NCI-H1105 (cell line): ENCODE measurements at regions not wholly inside any gene's neighbourhood (a gene's known extent, or its start where the extent isn't known, plus 50 kb on each side); places are given as distances from the start of the nearest gene placed in this dataset.
"Not testable (repeated sequence)": the region's sequence is repeated elsewhere in the genome, so short reads cannot be mapped to it uniquely, and the experiment has no call there.

Source experiments
- DNase-seq: peaks from one replicate; lab custom pipeline; 2025; lab: John Stamatoyannopoulos, UW

DNA sequence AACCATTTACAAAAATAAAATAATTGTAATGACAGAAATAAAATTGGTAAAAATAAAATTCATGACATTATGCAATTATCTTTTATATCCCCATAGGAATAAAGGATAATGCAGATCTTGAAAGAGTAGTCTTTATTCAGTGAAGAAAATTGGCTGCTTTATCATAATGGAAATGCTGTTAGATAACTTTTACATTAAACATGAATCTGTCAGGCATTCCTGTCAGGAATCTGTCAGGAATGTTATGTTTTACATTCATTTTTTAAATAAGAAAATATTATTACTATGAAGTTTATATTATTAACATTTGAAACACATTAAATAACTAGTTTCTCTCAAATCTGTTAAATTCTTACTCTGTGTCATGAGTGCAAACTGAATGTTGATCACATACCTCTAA lies 1024.7 kb upstream of the TMEFF2 start:
- DNase-seq, result no peak

GRCh38 chr2:193201583-193201982 lies 1006.9 kb upstream of the TMEFF2 start:
- no peak for DNase-seq

- no peak for DNase-seq
These were observed 1004.6 kb upstream of the TMEFF2 start for GRCh38 chr2:193199322-193199721.

DNA sequence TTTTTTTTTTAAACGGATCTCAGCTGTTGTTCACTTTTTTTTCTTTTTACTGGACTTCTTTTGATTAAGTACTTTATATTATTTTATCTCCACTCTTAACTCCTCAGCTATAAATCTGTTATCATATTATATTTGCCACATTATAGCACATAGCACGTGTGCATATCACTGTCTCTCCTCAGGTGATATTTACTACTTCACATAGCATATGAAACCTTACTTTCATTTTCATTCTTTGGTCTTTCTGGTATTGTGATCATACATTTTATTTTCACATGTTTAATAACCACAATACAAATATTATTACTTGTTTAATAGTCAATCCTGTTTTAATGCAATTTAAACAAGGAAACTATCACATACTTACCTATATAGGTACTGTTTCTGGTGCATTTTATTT lies 993.1 kb upstream of the TMEFF2 start:
- DNase-seq, result no peak

DNA sequence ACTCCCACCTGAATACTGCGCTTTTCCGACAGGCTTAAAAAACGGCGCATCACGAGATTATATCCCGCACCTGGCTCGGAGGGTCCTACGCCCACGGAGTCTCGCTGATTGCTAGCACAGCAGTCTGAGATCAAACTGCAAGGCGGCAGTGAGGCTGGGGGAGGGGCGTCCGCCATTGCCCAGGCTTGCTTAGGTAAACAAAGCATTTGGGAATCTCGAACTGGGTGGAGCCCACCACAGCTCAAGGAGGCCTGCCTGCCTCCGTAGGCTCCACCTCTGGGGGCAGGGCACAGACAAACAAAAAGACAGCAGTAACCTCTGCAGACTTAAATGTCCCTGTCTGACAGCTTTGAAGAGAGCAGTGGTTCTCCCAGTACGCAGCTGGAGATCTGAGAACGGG lies 976.2 kb upstream of the TMEFF2 start:
- DNase-seq, result not testable (repeated sequence)

DNA sequence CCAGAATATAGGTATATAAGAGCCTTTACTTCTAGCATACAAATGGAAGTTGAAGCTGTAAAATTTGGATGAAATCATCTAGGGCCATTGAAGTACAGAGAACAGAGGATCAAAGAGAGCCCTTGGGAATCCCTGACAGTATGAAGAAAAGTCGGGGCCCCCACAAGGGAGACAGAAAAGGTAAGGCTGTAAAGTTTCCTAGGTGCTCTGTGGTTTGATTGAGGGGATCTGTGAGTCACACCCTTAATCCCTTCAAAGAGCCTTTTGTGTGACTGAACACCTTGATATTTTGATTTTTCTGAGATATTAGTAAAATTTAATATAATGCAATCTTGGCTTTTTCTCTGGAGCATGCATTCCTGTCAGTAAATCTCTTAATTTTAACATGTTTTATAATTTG lies 961.7 kb upstream of the TMEFF2 start:
- no peak for DNase-seq

- no peak for DNase-seq
These were observed 959.3 kb upstream of the TMEFF2 start for GRCh38 chr2:193154076-193154475.

GRCh38 chr2:193153576-193153975 lies 958.8 kb upstream of the TMEFF2 start:
- DNase-seq, result no peak

GRCh38 chr2:193142467-193142866 lies 947.7 kb upstream of the TMEFF2 start:
- DNase-seq, result not testable (repeated sequence)

GRCh38 chr2:193141998-193142397 lies 947.3 kb upstream of the TMEFF2 start:
- DNase-seq, result no peak

DNA sequence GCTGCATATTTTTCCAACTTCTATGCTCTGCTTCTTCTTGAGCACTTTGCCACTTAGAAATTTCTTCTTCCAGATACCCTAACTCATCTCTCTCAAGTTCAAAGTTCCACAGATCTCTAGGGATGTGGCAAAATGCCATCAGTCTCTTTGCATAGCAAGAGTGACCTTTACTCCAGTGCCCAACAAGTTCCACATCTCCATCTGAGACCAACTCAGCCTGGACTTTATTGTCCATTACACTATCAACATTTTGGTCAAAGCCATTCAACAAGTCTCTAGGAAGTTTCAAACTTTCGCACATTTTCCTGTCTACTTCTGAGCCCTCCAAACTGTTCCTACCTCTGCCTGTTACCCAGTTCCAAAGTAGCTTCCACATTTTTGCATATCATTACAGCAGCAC lies 946.2 kb upstream of the TMEFF2 start:
- not testable (repeated sequence) for DNase-seq

DNA sequence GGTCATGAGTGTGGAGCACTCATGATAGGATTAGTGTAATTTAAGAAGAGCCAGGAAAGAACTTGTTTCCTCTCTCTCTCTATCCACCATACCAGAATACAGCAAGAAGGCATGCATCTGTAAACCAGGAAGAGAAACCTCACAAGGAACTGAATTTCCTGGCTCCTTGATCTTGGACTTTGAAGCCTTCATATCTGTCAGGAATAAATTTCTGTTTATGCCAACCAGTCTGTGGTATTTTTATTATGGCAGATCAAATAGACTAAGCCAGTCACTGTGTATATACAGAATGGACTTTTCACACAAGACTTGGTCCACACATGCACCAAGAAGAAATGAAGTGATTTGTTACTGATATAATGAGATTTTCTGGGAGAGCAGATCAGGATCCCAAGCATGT lies 930.1 kb upstream of the TMEFF2 start:
- DNase-seq, result no peak

- DNase-seq, result no peak
These were observed 920.1 kb upstream of the TMEFF2 start for GRCh38 chr2:193114827-193115226.

DNA sequence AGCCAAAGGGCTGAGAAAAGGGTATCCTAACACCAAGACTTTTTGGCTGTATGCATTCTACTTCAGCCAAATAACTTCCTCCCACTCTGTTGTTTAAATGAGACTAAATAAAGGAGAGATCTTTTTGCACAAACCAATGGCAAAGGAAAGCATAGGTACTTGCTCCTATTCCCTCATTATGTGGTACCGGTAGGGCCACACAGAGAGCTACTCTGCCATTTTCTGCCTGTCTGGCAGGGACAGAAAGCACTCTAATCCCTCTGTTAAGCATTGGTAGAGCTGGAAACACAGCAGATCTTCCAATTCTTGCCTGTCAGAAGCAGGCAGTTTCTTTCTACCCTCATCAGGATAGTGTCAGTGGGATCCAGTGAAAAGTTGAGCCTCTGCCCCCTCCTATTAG lies 918.3 kb upstream of the TMEFF2 start:
- no peak for DNase-seq

GRCh38 chr2:193103064-193103463 lies 908.3 kb upstream of the TMEFF2 start:
- DNase-seq, result no peak

- DNase-seq, result no peak
These were observed 906.9 kb upstream of the TMEFF2 start for GRCh38 chr2:193101591-193101990.

DNA sequence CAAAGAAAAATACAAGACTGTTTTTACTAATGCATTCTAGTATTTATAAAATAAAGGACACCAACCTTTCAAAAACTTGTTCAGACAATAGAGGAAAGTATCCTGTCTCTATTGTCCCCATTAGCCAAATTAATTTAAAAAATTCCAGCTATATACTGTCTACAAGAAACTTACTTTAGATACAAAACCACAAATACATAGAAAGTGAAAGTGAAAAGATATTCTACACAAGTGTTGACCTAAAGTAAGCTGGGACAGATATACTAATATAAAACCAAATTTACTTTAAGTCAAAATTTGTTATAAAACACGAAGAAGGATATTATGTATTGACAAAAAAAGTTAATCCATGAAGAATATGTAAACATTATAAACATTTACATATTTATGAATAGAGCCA lies 893.3 kb upstream of the TMEFF2 start:
- DNase-seq, result no peak

- no peak for DNase-seq
These were observed 882.3 kb upstream of the TMEFF2 start for GRCh38 chr2:193076995-193077394.

GRCh38 chr2:193074933-193075332 lies 880.2 kb upstream of the TMEFF2 start:
- no peak for DNase-seq

- no peak for DNase-seq
These were observed 877.9 kb upstream of the TMEFF2 start for GRCh38 chr2:193072647-193073046.

- not testable (repeated sequence) for DNase-seq
These were observed 830.8 kb upstream of the TMEFF2 start for GRCh38 chr2:193025556-193025955.

DNA sequence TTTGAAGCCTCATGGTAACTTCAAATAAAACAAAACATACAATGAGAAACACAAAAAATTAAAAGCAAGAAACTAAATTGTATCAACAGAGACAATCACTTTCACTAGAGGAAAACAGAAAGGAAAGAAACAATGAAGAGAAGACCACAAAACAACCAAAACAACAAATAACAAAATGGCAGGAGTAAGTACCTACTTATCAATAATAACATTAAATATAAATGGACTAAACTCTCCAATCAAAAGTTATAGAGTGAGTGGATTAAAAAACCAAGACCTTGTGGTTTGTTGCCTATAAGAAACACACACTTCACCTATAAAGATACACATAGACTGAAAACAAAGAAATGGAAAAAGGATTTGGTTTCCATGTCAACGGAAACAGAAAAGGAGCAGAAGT lies 830.1 kb upstream of the TMEFF2 start:
- no peak for DNase-seq

DNA sequence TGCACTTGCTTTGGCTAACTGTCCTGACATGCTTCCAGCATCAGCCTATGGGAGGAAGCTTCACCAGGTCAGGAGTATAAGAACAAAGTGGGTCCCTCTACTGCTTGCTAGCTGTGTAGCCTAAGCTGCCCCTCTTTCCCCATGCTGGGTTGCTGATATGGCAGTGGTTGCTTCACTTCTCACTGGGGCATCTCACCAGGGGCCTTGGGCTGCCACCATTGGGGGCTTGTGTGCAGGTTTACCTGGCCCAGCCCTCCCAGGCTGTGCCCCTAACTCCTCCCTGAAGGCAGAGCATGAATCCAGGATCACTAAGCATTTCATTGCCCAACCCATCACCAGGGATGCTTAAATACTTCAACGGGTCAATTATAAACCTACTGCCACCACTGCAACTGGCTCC lies 817.1 kb upstream of the TMEFF2 start:
- no peak for DNase-seq

DNA sequence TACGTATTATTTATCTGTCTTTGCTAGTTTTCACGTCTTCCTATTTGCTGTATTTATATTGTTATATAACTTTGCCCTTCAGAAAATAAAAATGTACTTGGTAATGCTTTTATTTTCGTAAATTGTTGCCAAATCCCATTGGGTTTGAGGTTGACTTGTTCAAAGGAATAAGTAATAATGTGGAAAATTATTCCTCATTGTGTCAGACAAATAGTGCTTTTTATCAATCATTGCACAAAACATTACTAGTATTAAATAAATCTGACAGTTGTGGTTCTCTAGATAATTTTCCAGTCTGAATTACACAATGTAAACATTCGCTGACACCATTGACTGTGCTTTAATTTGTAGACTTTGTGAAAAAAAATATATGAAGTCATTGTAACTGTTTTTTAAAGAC lies 798.3 kb upstream of the TMEFF2 start:
- no peak for DNase-seq

DNA sequence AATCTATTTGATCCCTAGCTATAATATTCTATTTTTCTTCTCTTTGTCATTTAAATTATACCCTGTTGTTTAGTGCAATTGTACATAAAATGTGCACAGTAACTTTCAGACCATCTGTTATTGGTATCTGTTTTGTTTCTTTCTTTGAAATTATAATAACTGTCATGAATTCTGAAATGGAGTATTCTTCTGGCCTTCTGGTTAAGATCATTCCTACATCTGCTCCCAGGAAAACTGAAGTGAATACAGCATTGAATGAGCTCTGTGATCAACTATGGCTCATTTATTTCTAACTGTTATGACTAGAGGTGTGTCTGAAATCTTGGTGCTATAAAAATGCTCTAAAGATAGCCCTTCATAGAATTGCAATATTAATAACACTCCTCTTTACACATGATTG lies 788.4 kb upstream of the TMEFF2 start:
- DNase-seq, result no peak
